Prostate gland (tissue), 2 donors: ENCODE measurements at regions not wholly inside any gene's neighbourhood (a gene's known extent, or its start where the extent isn't known, plus 50 kb on each side); places are given as distances from the start of the nearest gene placed in this dataset.

Experiments used
- DNase-seq: peaks from one replicate; pipeline ENCODE4 v3.0.0-alpha.2; 2019; ENCODE audit warnings: low spot score
- H3K27ac ChIP-seq, 2 donors: fragments of 200-600 bp; sonication (generic); 2 replicates each; pipeline ENCODE4 v1.5.1; 2017 to 2019
- H3K27me3 ChIP-seq: fragments of 200-600 bp; sonication (generic); replicated peaks from 2 replicates; pipeline ENCODE4 v1.5.1; 2019; ENCODE audit not compliant: insufficient read depth
- H3K36me3 ChIP-seq, 2 donors: fragments of 200-600 bp; sonication (generic); 1 replicate in 1 of 2; 2 replicates in 1 of 2; pipeline versions ENCODE4 v1.5.1 to v1.8.1; 2017 to 2019
- H3K4me1 ChIP-seq: fragments of 200-600 bp; sonication (generic); replicated peaks from 2 replicates; pipeline ENCODE4 v1.5.1; 2019
- H3K4me3 ChIP-seq, 2 donors: fragments of 200-600 bp; sonication (generic); 2 replicates each; pipeline ENCODE4 v1.5.1; 2017 to 2019
- H3K9me3 ChIP-seq: fragments of 200-600 bp; sonication (generic); 2 replicates; pipeline ENCODE4 v1.5.1; 2017
- POLR2A ChIP-seq: fragments of 450-650 bp; IDR thresholded peaks from one replicate; pipeline ENCODE4 v1.6.1; 2016; ENCODE audit warnings: antibody characterized with exemption, mild to moderate bottlenecking
- POLR2AphosphoS5 ChIP-seq: sonication (generic); formaldehyde crosslinking; IDR thresholded peaks from one replicate; pipeline ENCODE4 v1.6.1; 2017; ENCODE audit warnings: antibody characterized with exemption
- WGBS: methylation state at CpG from one replicate; pipeline ENCODE4 v1.1.5; 2018; 5-methylcytosine and 5-hydroxymethylcytosine counted together
- intact Hi-C: fragments of 100-400 bp; cut with DNase I; formaldehyde crosslinking; loops from one replicate; pipeline ENCODE4 v1.14.2; 2022
- TF ChIP-seq, protein P1 (sequence below), 4 experiments: fragments of 200-600 bp in 2 of 4; fragments of 450-650 bp in 2 of 4; sonication (generic) in 2 of 4; IDR thresholded peaks; 1 replicate in 3 of 4; 2 replicates in 1 of 4; pipeline ENCODE4 v1.5.1; 2016 to 2019; ENCODE audit warnings: antibody characterized with exemption in 4 of 4, mild to moderate bottlenecking in 2 of 4, moderate library complexity in 2 of 4

DNA sequence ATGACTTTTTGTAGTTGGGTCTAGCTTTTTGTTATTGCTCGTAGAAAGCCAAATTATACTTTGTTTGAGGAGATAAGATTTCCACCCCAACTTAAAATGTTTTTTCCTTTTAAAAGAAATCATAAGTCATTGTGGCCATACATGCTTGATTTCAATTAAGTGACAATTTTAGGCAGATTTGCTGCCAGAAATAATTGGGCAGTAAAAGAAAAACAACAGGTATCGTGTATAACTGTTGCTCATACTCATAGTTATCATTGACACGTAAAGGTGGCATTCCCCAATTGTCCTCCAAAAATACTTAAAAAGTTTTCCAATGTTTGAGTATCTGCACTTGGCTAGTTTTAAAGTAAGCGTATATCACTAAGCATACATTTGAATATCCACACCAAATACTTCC is 313.0 kb downstream of the TEX29 start:
- no peaks in the 10 kb centered on the region for H3K4me1 ChIP-seq
- DNase-seq: no peak
- TF ChIP-seq, protein P1, sequence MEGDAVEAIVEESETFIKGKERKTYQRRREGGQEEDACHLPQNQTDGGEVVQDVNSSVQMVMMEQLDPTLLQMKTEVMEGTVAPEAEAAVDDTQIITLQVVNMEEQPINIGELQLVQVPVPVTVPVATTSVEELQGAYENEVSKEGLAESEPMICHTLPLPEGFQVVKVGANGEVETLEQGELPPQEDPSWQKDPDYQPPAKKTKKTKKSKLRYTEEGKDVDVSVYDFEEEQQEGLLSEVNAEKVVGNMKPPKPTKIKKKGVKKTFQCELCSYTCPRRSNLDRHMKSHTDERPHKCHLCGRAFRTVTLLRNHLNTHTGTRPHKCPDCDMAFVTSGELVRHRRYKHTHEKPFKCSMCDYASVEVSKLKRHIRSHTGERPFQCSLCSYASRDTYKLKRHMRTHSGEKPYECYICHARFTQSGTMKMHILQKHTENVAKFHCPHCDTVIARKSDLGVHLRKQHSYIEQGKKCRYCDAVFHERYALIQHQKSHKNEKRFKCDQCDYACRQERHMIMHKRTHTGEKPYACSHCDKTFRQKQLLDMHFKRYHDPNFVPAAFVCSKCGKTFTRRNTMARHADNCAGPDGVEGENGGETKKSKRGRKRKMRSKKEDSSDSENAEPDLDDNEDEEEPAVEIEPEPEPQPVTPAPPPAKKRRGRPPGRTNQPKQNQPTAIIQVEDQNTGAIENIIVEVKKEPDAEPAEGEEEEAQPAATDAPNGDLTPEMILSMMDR (IDR thresholded peaks at IDR 0.05): no peak
- no peak for TF ChIP-seq POLR2A
- TF ChIP-seq POLR2AphosphoS5: no peak
- H3K36me3 ChIP-seq: no peaks in the 10 kb centered on the region
- no peaks in the 10 kb centered on the region for H3K9me3 ChIP-seq
- H3K27ac ChIP-seq: no peak overlapping the region
- intact Hi-C loops: no loop called here
- H3K27me3 ChIP-seq: no peaks in the 10 kb centered on the region
- no peak overlapping the region for H3K4me3 ChIP-seq
- WGBS: 70% methylated on average over 4 of the region's 4 CpGs

DNA sequence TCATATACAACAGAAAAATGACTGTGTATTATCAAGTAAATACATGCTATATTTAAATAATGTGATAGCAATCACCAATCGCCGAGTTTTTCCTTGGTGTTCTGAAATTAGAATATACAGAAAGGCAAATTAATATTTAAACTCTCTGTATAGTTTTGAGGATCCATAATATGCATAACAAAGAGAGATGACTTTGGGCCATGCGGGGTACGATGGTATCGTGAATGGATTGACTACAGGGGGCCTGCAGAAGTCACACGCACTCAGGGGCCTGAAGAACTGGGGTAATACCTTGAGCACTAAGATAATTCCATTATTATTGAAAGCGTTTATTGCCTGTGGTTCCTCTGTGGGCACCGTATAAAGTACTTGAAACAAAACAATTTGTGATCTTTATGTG is 314.0 kb downstream of the TEX29 start:
- no peak for DNase-seq
- Histone ChIP-seq H3K4me3 (no peak overlapping the region), H3K4me1 (no peaks in the 10 kb centered on the region), H3K27me3 (no peaks in the 10 kb centered on the region), H3K27ac (no peak overlapping the region), H3K36me3 (no peaks in the 10 kb centered on the region), H3K9me3 (no peaks in the 10 kb centered on the region)
- TF ChIP-seq, protein P1 (IDR thresholded peaks at IDR 0.05): no peak
- TF ChIP-seq POLR2A (no peak), POLR2AphosphoS5 (no peak)
- 77% methylated on average over 8 of the region's 8 CpGs for WGBS
- intact Hi-C loops: no loop called here

DNA sequence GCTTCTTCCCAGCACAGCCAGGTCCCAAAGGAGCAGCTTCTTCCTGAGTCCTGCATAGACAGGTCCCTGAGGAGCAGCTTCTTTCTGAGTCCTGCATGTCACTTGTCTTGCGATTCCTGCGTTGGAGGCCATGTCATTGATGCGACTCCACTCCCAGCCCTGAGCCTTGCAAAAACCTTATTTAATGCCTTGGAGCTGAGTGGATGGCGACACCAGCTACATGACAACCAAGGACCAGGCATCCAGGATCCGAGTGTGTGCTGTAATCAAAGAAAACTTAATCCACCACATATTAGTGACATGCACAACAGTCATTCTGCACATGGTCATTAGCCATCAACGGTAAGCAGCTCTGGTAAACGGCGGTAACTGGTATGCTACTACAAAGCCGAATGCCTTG is 315.8 kb downstream of the TEX29 start:
- TF ChIP-seq POLR2AphosphoS5: no peak

DNA sequence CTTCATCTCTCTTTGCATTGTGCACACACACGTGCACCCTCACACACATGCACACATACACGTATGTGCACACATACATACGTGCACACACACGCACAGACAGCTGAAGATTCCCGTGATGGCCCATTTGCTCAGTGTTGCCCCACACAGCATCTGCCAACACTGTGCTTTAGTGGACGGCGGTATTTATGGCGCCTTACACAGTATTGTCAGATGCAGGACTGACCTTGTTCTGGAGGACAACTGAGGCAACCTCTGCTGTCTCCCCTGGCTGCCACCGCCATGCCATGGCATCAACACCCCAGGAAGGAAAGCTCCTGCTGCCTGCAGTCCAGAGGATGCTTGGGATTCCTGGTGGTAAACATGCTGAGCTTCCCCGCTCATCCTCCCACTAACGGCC is 316.4 kb downstream of the TEX29 start:
- 83% methylated on average over 11 of the region's 11 CpGs for WGBS
- Histone ChIP-seq H3K36me3 (no peaks in the 10 kb centered on the region), H3K27me3 (no peaks in the 10 kb centered on the region), H3K4me3 (no peak overlapping the region), H3K27ac (no peak overlapping the region), H3K4me1 (no peaks in the 10 kb centered on the region), H3K9me3 (no peaks in the 10 kb centered on the region)
- intact Hi-C loops: no loop called here
- DNase-seq: no peak
- TF ChIP-seq, protein P1 (IDR thresholded peaks at IDR 0.05): no peak
- TF ChIP-seq POLR2AphosphoS5 (no peak), POLR2A (no peak)

More for the DNA sequence above, 315.8 kb downstream of the TEX29 start:
- WGBS: 92% methylated on average over 9 of the region's 9 CpGs
- no peaks in the 10 kb centered on the region for H3K36me3 ChIP-seq
- H3K4me1 ChIP-seq: no peaks in the 10 kb centered on the region
- no peaks in the 10 kb centered on the region for H3K9me3 ChIP-seq
- H3K27me3 ChIP-seq: no peaks in the 10 kb centered on the region
- intact Hi-C loops: no loop called here
- H3K4me3 ChIP-seq: no peak overlapping the region
- DNase-seq: no peak
- H3K27ac ChIP-seq: no peak overlapping the region

DNA sequence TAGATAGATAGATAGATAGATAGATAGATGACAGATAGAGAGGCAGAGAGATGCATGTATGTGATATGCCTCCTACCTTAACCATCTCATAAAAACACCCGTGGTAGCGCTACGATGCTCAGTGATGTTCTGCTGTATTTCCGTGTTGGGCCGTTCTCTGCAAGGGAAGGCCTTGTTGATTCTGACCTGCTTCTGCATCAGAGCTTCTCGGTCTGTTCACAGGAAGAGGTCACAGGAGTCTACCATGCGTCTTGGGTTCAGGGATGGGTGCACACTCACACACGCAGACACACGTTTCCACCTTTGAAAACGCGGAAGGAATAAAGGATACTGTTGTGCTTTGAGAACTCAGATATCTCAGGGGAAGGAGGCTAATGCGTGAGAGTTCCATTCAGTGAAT is 316.9 kb downstream of the TEX29 start:
- intact Hi-C loops: no loop called here
- DNase-seq: no peak
- no peak overlapping the region for H3K27ac ChIP-seq
- TF ChIP-seq POLR2A (no peak), POLR2AphosphoS5 (no peak)
- TF ChIP-seq, protein P1 (IDR thresholded peaks at IDR 0.05): no peak
- H3K27me3 ChIP-seq: no peaks in the 10 kb centered on the region
- H3K9me3 ChIP-seq: no peaks in the 10 kb centered on the region
- no peak overlapping the region for H3K4me3 ChIP-seq
- WGBS: 88% methylated on average over 12 of the region's 12 CpGs
- no peaks in the 10 kb centered on the region for H3K36me3 ChIP-seq
- no peaks in the 10 kb centered on the region for H3K4me1 ChIP-seq
